NB4 (cell line): ENCODE measurements at regions not wholly inside any gene's neighbourhood (a gene's known extent, or its start where the extent isn't known, plus 50 kb on each side); places are given as distances from the start of the nearest gene placed in this dataset.

Source experiments
- DNase-seq: peaks from one replicate; pipeline ENCODE4 v3.0.0; 2010; ENCODE audit warnings: low read depth
- H3K4me3 ChIP-seq: one replicate; pipeline ENCODE4 v1.5.1; 2011; ENCODE audit warnings: mild to moderate bottlenecking, low read depth, low read length, moderate library complexity
- MYC ChIP-seq: IDR thresholded peaks from 2 replicates; pipeline ENCODE4 v1.6.1; 2011; ENCODE audit warnings: low read depth, low read length
- POLR2A ChIP-seq: IDR thresholded peaks from 2 replicates; pipeline ENCODE4 v1.6.1; 2011; ENCODE audit warnings: mild to moderate bottlenecking; ENCODE audit not compliant: insufficient read length; ENCODE audit errors: extremely low read depth
- TF ChIP-seq, protein P1 (sequence below): IDR thresholded peaks from 2 replicates; pipeline ENCODE4 v1.6.1; 2011; ENCODE audit warnings: low read depth, low read length
- TF ChIP-seq, protein P2 (sequence below): IDR thresholded peaks from one replicate; pipeline ENCODE4 v1.5.1; 2012; ENCODE audit warnings: low read depth, low read length

DNA sequence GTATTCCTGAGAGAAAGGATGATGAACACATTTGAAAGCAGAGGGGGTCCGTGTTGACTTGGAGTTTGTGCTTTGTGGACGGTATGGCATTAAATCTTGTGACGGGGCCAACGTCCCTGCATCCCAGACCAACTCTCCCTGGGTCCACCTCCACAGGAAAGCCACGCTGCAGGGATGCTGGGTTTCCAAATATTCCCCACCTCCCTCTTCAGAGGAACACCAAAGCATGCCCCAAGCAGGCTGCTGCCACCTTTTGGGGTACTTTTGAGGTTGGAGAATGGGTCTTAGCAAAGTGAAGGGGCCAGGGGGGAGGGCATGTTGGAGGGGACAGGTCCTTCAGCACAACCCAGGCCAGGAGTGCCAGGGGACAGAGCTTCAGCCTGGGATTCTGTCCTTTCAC lies 504.4 kb downstream of the TCERG1L start:
- DNase-seq = no peak
- H3K4me3 ChIP-seq = no peak overlapping the region
- TF ChIP-seq, protein P1, sequence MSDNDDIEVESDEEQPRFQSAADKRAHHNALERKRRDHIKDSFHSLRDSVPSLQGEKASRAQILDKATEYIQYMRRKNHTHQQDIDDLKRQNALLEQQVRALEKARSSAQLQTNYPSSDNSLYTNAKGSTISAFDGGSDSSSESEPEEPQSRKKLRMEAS = no peak
- TF ChIP-seq, protein P2, sequence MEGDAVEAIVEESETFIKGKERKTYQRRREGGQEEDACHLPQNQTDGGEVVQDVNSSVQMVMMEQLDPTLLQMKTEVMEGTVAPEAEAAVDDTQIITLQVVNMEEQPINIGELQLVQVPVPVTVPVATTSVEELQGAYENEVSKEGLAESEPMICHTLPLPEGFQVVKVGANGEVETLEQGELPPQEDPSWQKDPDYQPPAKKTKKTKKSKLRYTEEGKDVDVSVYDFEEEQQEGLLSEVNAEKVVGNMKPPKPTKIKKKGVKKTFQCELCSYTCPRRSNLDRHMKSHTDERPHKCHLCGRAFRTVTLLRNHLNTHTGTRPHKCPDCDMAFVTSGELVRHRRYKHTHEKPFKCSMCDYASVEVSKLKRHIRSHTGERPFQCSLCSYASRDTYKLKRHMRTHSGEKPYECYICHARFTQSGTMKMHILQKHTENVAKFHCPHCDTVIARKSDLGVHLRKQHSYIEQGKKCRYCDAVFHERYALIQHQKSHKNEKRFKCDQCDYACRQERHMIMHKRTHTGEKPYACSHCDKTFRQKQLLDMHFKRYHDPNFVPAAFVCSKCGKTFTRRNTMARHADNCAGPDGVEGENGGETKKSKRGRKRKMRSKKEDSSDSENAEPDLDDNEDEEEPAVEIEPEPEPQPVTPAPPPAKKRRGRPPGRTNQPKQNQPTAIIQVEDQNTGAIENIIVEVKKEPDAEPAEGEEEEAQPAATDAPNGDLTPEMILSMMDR = no peak
- TF ChIP-seq POLR2A = no peak
- no peak for TF ChIP-seq MYC

DNA sequence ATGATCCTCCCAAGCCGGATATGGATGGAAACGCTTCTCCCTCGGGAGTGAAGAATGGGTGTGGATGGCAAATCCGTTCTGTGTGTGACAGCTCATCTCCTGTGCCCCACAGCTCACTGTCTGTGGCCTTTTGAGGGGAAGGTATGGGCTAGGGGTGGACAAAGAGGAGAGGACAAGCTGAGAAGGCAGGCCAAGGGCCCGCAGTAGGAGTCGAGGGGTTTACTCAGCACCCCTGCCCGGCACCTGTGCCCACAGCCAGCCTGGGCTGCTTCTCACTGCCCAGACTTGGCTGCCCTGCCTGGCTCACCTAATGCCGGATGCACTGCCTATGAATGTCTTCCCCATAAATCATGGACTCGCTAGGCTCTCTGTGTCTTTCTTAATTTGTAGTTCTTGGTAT lies 503.8 kb downstream of the TCERG1L start:
- DNase-seq = no peak
- TF ChIP-seq MYC = no peak
- TF ChIP-seq POLR2A = no peak
- TF ChIP-seq, protein P2 = no peak
- TF ChIP-seq, protein P1 = no peak
- H3K4me3 ChIP-seq = no peak overlapping the region

DNA sequence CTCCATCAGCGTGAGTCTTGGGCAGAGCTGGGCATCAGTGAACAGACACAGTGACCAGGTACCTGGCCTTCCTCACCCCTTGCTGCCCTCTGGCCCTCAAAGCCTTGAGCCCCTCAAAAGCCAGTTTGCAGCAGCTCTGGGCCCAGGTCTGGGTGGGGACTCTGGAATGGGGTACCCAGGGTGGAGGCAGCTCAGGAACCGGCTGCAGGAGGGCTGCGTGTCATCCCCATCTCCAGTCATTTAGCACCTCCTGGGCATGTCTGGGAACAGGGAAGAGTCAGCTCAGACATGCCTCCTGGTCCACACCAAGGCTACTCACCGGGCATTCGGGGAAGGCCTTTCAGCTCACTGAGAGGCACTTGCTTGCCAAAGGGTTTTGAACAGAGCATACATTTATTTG lies 503.3 kb downstream of the TCERG1L start:
- TF ChIP-seq, protein P1 = no peak
- no peak for TF ChIP-seq MYC
- no peak for TF ChIP-seq POLR2A
- TF ChIP-seq, protein P2 = no peak
- no peak for DNase-seq
- H3K4me3 ChIP-seq = no peak overlapping the region

DNA sequence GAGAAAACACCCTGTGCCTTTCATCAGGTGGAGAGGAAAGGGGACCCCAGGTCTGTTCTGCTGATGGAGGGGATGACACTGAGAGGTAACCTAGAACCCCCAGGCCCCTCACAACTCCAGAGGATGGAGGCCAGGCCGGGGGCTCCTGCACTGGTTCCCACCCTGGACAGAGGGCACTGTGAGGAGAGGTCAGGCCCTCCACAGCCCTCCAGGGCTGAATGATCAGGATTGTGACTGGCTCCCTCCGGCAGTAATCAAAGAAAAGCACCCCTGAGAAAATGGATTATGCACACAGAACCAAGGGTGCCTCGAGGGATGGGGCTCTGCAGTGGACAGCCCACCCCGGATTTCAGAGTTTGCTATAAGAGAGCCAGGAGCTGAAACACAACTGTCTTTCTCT lies 502.8 kb downstream of the TCERG1L start:
- TF ChIP-seq MYC (no peak), POLR2A (no peak)
- TF ChIP-seq, protein P2 = no peak
- no peak overlapping the region for H3K4me3 ChIP-seq
- DNase-seq = no peak

DNA sequence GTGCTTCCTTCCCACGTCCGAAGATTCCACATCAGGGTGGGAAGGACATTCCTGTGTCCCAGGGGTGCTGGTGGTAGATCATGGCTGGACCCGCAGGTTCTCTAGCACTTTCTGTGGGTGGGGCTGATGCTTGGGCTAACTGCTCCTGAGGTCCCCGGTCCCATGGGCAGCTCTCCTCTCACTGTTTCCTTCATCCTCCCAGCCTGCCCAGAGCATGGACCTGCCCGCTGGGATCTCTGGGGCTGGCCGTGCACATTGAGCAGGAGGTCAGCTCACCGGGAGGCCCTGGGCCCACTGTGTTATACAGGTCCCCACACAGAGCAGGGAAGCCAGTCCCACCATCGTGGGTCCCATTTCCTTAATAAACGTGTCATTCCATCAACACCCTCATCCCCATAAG lies 502.3 kb downstream of the TCERG1L start:
- no peak for DNase-seq
- TF ChIP-seq, protein P2 = no peak
- TF ChIP-seq MYC (no peak), POLR2A (no peak)
- TF ChIP-seq, protein P1 = no peak
- no peak overlapping the region for H3K4me3 ChIP-seq

DNA sequence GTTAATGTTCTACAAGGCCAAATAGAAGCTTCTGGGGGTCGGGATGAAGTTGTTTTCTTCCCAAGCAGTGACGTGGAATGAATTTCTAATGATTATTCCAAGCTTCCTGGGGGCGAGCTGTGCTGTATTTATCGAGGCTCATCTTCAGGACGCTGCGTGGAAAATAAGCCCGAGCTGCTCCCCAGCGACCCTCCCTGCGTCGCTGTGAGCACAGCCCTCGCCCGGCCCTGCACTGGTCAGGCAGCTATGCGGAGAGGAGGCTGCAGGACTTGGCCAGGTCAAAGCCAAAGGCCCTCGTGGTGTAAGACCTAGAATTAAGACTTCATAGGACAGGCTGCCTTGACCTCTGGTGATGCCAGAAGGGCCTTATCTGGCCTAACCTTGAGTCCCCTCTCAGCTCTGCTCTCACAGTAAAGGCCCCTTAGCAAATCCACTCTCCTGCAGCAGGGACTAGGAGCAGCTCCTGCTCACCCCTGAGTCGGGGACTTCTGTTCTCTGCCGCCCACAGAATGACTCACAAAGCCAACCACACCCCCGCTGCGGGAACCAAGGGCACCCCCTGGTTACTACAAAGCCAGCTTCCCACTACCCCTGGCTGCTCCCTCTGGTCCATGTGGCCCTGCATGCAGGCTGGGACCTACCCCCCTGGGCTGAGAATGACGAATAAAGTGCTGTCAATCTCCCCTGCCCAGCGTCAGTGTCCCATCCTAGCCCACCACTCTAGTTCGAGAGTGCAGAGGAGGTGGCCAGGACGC lies 501.6 kb downstream of the TCERG1L start:
- TF ChIP-seq, protein P2 = no peak
- TF ChIP-seq POLR2A (no peak), MYC (no peak)
- TF ChIP-seq, protein P1 = no peak
- DNase-seq = peak; percentile 75
- H3K4me3 ChIP-seq = no peak overlapping the region
